ENCODE measurements at regions not wholly inside any gene's neighbourhood (a gene's known extent, or its start where the extent isn't known, plus 50 kb on each side); places are given as distances from the start of the nearest gene placed in this dataset.

GRCh38 chr7:118028226-118028625 is 155.0 kb upstream of the CTTNBP2 start:
- no peak for DNase-seq

- DNase-seq = no peak
Measured at GRCh38 chr7:118029826-118030422, 154.0 kb upstream of the LSM8 start.

GRCh38 chr7:118033273-118033672 is 150.7 kb upstream of the LSM8 start:
- no peak for DNase-seq

- DNase-seq = no peak
Measured at GRCh38 chr7:118039963-118040489, 143.9 kb upstream of the LSM8 start.

DNA sequence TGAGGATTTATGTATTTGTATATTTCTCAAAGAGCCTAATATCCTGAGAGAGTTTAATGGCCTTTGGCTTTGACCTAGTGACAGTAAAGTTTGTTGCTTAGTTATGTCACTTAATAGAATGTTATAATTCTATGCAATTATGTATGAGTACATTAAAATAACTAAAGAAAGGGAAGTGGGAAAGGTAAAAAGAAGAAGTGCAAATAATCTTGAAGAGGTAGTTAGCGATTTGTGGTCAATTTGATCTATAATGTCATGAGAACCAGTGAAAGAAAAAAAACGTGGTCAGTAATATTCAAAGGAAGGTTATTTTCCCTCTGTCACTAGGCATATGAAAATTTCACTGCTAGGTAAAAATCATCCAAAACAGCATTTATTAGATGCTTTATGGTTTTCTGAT is 143.4 kb upstream of the LSM8 start:
- no peak for DNase-seq

GRCh38 chr7:118041251-118041878 is 142.6 kb upstream of the LSM8 start:
- DNase-seq = no peak

DNA sequence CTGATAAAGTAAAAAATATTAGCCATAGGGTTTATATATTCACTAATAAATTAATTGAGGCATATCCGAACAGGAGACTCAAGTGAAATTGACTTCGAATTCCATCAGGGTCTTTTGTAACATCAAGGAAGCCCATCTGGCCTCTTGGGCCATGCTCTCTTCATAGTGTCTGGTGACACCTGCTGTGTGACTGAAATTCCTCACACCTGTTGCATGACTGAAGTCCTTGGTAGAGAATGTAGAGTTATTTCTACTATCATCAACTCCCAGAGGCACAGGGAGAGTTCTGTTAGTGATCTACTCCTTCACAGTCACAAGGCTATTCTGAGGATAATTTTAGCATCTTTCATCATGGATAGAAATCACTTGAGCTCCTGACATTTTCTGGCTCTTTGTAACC is 138.3 kb upstream of the LSM8 start:
- no peak for DNase-seq

DNA sequence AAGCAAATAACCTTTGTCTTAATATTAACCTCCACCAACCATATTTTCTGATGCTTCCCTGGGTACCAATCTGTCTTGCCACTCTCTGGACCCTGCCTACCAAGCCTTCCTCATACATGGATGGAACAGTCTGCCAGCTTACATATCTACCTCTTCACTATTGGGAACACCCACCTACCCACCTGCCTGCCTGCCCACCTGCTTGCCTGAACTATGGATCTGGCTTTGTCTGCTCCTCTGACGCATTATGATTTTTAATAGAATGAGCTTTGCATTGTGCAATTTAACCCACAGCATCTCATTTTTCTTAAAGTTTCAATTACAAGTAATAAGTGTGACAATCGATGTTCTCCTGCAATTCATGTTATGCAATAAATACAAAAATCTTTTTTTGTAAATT is 137.9 kb upstream of the LSM8 start:
- DNase-seq = no peak

GRCh38 chr7:118046801-118047200 is 137.2 kb upstream of the LSM8 start:
- DNase-seq = no peak

DNA sequence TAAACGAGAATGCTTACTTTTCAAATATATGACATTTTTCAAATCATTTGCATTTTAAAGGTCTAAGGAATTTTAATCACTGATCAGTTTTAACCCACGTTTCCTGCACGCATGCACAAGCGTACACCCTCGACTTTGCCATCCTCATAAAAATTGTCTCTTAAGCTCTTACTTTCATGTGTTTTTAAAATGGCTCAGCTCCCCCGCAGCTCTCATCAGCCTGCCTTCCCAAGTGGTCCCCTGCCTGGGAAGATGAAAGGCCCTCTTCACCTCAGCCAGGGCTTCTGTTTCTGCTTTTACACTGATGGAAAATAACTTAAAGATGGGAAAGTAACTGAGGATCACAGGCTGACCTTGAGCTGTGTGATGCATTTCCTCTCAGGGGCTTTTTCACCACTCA is 131.6 kb upstream of the LSM8 start:
- no peak for DNase-seq

- DNase-seq = no peak
Measured at GRCh38 chr7:118053353-118053752, 130.6 kb upstream of the LSM8 start.

DNA sequence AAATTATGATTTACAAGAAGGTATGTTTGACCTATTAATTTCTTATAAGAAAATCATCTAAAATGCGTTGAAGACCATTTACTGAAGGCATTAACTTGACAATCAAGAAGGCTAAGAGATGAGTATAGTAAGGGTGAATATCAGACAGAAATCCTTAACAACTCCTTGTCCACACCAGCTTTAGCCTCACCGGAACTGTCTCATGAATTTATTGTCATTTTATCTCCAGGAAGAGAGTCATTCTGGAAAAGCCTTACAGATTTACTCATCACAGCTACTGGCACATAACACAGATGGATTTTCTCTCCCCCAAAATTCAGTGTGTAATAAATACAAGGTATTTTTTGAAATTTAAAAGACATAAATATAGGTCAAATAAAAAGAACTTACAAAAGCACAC is 129.4 kb upstream of the LSM8 start:
- DNase-seq = no peak

GRCh38 chr7:118055647-118056046 is 128.3 kb upstream of the LSM8 start:
- DNase-seq = no peak

GRCh38 chr7:118057404-118057803 is 126.6 kb upstream of the LSM8 start:
- DNase-seq = no peak

DNA sequence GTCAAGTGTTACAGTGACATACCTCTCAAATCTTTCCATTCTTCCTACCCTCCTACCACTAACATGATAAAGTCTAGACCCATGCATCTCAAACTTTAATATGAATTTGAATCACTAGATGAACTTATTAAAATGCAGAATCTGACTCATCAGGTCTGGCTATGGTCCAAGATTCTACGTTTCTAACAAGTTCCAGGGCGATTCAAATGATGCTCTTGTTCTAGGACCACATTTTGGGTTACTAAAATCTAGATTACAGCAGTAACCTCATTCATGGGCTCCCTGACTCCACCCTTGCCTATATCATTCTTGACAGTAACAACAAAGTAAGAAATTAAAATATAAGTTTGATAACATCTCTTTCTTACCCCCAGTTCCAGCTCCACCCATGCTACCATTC is 124.8 kb upstream of the LSM8 start:
- DNase-seq = no peak

DNA sequence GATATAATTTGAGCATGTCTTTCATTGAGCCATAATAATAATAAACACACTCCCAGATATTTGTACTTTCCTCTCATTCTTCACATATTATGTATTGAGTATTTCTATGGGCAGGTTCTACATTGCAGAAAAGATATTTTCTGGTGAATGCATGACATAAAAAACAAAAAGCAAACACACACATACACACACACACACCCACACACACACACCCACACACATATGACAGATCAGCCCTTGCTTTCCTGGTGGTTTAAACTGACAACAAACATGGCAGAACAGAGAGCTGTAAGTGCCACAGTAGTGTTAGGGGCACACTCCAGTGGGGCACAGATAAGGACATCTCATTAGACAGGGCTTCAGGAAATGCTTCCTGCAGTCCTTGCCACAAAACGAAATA is 123.3 kb upstream of the LSM8 start:
- DNase-seq = no peak

DNA sequence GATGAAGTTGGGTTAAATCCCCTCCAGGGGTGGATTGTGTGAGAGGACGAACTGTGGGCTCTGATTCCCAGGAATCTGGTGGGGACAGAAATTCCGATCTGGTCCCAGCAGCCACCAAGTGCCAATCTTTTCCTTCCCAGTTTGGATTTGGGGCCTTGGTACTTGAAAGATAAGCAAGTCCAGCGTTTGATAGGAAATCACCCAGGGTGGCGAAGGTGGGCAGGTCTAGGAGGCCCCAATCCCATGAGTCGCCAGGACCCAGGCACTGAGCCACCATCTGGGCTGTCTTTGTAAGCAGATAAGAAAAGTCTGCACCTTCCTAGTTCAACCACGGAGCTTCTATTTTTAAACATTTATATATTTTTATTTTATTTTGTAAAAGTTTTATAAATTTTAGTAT is 122.6 kb upstream of the LSM8 start:
- no peak for DNase-seq

- DNase-seq = no peak
Measured at GRCh38 chr7:118072893-118073674, 110.9 kb upstream of the LSM8 start.

DNA sequence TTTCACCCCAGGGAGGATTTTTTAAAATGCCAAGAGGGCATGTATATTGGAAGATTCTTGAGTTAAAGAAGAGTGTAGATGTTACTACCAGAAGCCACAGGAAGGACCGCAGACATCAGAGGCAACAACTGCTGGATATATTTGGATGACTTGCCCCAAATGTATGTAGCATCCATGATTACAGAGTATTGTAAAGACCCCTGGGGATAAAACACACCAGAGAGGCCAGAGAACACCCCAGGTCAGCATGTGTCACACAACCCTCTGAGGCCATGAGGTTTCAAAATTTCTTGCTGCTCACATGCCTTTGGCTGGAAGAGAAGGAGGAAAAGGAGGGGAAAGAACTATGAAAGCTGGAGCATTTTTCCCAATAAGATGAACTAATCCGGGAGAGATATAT is 108.0 kb upstream of the LSM8 start:
- no peak for DNase-seq

DNA sequence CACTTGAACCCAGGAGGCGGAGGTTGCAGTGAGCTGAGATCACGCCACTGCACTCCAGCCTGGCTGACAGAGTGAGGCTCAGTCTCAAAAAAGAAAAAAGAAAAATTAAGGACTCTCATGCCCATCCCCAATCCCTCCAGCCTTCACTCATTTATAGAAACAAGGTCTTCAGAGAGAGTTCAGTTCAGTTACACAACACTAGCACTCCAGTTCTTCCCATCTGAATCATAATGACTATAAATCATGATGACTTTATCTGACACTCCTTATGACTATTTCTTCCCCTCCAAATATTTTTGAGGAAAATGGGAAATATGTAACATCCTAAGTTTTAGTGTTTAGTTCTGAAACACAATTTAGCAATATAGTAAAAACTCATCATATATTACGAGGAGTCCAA is 107.4 kb upstream of the LSM8 start:
- no peak for DNase-seq

DNA sequence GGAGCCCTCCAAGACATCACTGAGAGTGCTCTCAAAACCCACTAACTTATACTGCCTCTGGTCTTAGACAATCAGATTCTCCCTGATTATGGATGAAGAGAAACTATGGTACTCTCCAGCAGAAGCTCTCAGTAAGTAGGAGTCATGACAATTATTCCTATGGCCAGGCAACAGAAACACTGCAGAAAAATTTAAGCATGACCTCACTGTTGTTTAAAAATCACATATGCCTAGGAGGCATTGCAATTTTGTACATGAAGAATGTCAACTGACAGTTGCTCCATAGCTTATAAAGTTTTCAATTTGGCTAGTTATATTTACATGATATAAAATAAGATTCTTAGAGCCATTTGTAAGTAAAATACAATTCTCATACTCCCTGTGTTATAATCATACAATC is 105.9 kb upstream of the LSM8 start:
- no peak for DNase-seq

GRCh38 chr7:118079369-118079768 is 104.6 kb upstream of the LSM8 start:
- DNase-seq = no peak

DNA sequence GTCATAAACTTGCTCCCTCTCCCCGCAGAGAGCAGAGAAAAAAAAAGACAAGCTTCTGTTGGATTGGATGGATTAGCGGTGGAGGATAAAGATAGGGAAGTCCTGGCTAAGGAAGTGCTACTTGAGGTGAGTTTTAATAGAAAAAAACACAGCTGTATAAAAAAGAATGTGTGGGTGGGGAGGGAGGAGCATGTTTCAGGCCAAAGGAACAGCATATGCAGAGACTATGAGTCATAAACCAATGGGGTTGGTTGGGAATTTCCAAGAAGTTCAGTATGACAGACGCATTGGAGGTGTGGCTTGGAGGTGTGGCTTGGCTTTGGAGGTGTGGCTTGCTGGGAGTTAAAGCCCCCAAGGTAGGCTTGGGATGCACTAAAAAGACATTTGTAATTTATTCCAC is 103.0 kb upstream of the LSM8 start:
- peak; percentile 48 to 61 for DNase-seq

GRCh38 chr7:118082506-118082905 is 101.5 kb upstream of the LSM8 start:
- no peak for DNase-seq
